Endodermal cell (in vitro differentiated cells): ENCODE measurements at regions not wholly inside any gene's neighbourhood (a gene's known extent, or its start where the extent isn't known, plus 50 kb on each side); places are given as distances from the start of the nearest gene placed in this dataset.

Experiments used
- DNase-seq: peaks from one replicate; pipeline ENCODE4 v3.0.0-alpha.2; 2017
- H3K27ac ChIP-seq: 2 replicates; pipeline ENCODE4 v1.5.1; 2013; ENCODE audit warnings: mild to moderate bottlenecking, low read depth, low read length, moderate library complexity
- H3K27me3 ChIP-seq: 2 replicates; pipeline ENCODE4 v1.6.1; 2013; ENCODE audit warnings: mild to moderate bottlenecking, low read length, moderate library complexity; ENCODE audit not compliant: insufficient read depth, control insufficient read depth, poor library complexity, severe bottlenecking
- H3K36me3 ChIP-seq: 2 replicates; pipeline ENCODE4 v1.7.0; 2013; ENCODE audit warnings: mild to moderate bottlenecking, low read length, moderate library complexity; ENCODE audit not compliant: control insufficient read depth, insufficient read depth
- H3K4me1 ChIP-seq: one replicate; pipeline ENCODE4 v1.7.0; 2013; ENCODE audit warnings: low read length; ENCODE audit not compliant: control insufficient read depth, insufficient read depth
- H3K4me3 ChIP-seq: 2 replicates; pipeline ENCODE4 v1.5.1; 2013; ENCODE audit warnings: mild to moderate bottlenecking, low read length, moderate library complexity
- H3K9ac ChIP-seq: 2 replicates; pipeline ENCODE4 v1.6.1; 2013; ENCODE audit warnings: mild to moderate bottlenecking, low read length, moderate library complexity; ENCODE audit not compliant: poor library complexity, severe bottlenecking; ENCODE audit errors: extremely low read depth
- H3K9me3 ChIP-seq: 2 replicates; pipeline ENCODE4 v1.6.1; 2013; ENCODE audit warnings: mild to moderate bottlenecking, low read length, moderate library complexity; ENCODE audit not compliant: control insufficient read depth
- H3K27ac Mint-ChIP-seq: 2 replicates; pipeline ENCODE4 v1.8.0; 2020; ENCODE audit warnings: mixed read lengths
- H3K27me3 Mint-ChIP-seq: 2 replicates; pipeline ENCODE4 v1.8.0; 2021; ENCODE audit warnings: mild to moderate bottlenecking, mixed read lengths; ENCODE audit not compliant: insufficient read depth
- H3K36me3 Mint-ChIP-seq: 2 replicates; pipeline ENCODE4 v1.8.0; 2020; ENCODE audit warnings: low read depth, mixed read lengths
- H3K4me1 Mint-ChIP-seq: 2 replicates; pipeline ENCODE4 v1.8.0; 2020; ENCODE audit warnings: mixed read lengths
- H3K4me3 Mint-ChIP-seq: 2 replicates; pipeline ENCODE4 v1.8.0; 2020; ENCODE audit warnings: mild to moderate bottlenecking, moderate library complexity, mixed read lengths
- H3K9me3 Mint-ChIP-seq: 2 replicates; pipeline ENCODE4 v1.8.0; 2020; ENCODE audit warnings: mild to moderate bottlenecking, mixed read lengths
- CTCF ChIP-seq: fragments of 200-600 bp; sonication (generic); conservative IDR thresholded peaks from 2 replicates; pipeline ENCODE4 v1.5.0; 2021; ENCODE audit warnings: antibody characterized with exemption, mild to moderate bottlenecking
- WGBS, 2 experiments: methylation state at CpG; one replicate each; pipeline versions ENCODE4 v1.1.5 to v1.1.7; 2013; ENCODE audit warnings: missing lambda C conversion rate in 2 of 2, mixed read lengths in 1 of 2; ENCODE audit not compliant: insufficient coverage in 1 of 2, insufficient read length in 1 of 2; 5-methylcytosine and 5-hydroxymethylcytosine counted together

DNA sequence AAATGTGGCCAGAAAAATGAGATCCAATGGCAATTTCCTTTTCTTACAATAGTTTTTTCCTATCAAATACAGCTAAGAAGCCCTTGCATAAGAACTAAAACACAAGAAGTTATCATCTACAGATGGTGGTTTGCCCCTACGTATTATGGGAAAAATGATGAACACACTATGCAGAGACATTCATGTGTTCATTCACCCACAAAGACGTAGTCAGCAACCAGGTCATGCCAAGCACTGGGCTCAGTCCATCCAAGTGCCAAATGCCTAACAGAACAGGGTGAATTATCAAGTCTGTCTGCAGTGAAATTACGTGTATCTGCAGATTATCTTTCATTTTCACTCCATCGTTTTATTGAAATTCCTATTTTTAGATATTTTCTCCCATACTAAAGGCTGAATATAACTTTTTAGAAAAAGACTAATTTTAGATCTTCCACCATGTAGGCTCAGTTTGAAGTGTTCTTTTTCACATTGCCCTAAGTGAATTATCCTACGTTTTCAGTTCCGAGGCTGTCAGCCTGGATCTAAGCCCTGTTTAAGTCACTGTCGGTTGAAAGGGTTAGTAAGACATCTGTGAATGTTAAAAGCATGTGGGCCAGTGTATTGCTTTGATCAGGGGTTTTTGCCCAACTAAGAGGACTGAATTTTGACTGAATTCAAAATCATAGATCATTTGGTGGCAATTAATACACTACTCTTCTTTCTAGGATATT, 78.1 kb upstream of the DHX40 start:
- H3K27ac Mint-ChIP-seq, result no peak overlapping the region
- Histone ChIP-seq H3K4me3 (no peak overlapping the region), H3K9ac (no peak overlapping the region), H3K36me3 (no peaks in the 10 kb centered on the region), H3K27ac (no peak overlapping the region), H3K4me1 (no peaks in the 10 kb centered on the region), H3K27me3 (peaks cover 24% of the 10 kb centered on the region), H3K9me3 (no peaks in the 10 kb centered on the region)
- peaks cover 21% of the 10 kb centered on the region for H3K27me3 Mint-ChIP-seq
- 94 to 95% methylated on average over 4 to 7 of the region's 7 CpGs for WGBS, 2 experiments
- no peaks in the 10 kb centered on the region for H3K4me1 Mint-ChIP-seq
- H3K36me3 Mint-ChIP-seq, result no peaks in the 10 kb centered on the region
- no peaks in the 10 kb centered on the region for H3K9me3 Mint-ChIP-seq
- DNase-seq, result no peak
- no peak for TF ChIP-seq CTCF
- no peak overlapping the region for H3K4me3 Mint-ChIP-seq

DNA sequence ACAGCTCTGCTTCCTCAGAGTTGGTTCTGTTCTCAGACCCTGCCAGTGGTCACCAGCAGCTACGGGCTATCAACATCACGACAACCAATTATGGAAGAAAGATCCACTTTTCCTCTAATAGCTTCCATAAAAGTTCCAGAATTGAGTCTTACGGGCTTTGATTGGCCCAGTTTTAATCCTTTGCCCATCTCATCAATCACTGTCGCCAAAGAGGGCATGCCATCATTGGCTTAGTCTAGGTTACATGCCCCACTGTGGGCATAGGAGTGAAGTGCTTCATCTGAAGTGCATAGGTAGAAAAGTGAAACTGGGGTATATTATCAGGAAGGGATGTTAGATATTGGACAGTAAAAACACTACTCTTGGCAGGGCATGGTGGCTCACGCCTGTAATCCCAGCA, 76.6 kb upstream of the DHX40 start:
- Mint-ChIP-seq H3K4me1 (no peaks in the 10 kb centered on the region), H3K27me3 (peaks cover 21% of the 10 kb centered on the region), H3K9me3 (peaks cover 1% of the 10 kb centered on the region), H3K4me3 (no peak overlapping the region), H3K27ac (no peak overlapping the region), H3K36me3 (no peaks in the 10 kb centered on the region)
- Histone ChIP-seq H3K4me3 (no peak overlapping the region), H3K27ac (no peak overlapping the region), H3K27me3 (peaks cover 24% of the 10 kb centered on the region), H3K9ac (no peak overlapping the region), H3K9me3 (no peaks in the 10 kb centered on the region), H3K36me3 (no peaks in the 10 kb centered on the region), H3K4me1 (no peaks in the 10 kb centered on the region)
- TF ChIP-seq CTCF, result no peak
- DNase-seq, result no peak
- 82 to 88% methylated on average over 5 of the region's 5 CpGs for WGBS, 2 experiments

GRCh38 chr17:59490216-59490615, 75.2 kb upstream of the DHX40 start:
- Histone ChIP-seq H3K9ac (no peak overlapping the region), H3K36me3 (no peaks in the 10 kb centered on the region), H3K27me3 (peaks cover 24% of the 10 kb centered on the region), H3K9me3 (no peaks in the 10 kb centered on the region), H3K4me1 (no peaks in the 10 kb centered on the region), H3K4me3 (no peak overlapping the region), H3K27ac (no peak overlapping the region)
- Mint-ChIP-seq H3K9me3 (peaks cover 15% of the 10 kb centered on the region), H3K27me3 (peaks cover 30% of the 10 kb centered on the region), H3K4me1 (no peaks in the 10 kb centered on the region), H3K4me3 (no peak overlapping the region), H3K27ac (no peak overlapping the region), H3K36me3 (peaks cover 1% of the 10 kb centered on the region)
- 93% methylated on average over 2 to 3 of the region's 3 CpGs for WGBS, 2 experiments
- no peak for TF ChIP-seq CTCF
- no peak for DNase-seq
